ENCODE measurements at regions not wholly inside any gene's neighbourhood (a gene's known extent, or its start where the extent isn't known, plus 50 kb on each side); places are given as distances from the start of the nearest gene placed in this dataset.

DNA sequence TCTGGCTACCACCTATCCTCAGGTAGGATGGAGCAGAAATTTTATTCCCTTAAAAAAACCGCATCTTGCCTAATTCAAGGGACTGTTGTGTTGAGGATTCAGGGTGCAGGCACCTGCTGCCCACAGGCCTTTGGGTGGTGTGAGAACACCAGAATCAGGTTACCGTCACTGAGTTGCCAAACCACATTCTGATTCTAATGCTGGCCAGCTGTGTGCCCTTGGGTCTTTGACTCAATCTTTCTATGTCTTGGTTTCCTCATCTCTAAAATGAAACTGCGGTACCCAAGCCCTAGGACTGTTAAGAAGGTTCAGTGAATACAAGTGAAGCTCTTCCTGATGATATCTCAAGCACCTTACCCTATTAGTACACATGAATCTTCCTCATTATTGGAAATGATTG lies 827.3 kb downstream of the DHX35 start:
- Histone ChIP-seq H3K36me3 (no peaks in the 10 kb centered on the region), H3K27me3 (no peaks in the 10 kb centered on the region), H3K4me3 (no peak overlapping the region), H3K9me3 (no peaks in the 10 kb centered on the region), H3K27ac (no peak overlapping the region), H3K4me1 (no peaks in the 10 kb centered on the region)
- no peak for TF ChIP-seq POLR2AphosphoS5 (IDR thresholded peaks at IDR 0.05)
- TF ChIP-seq, protein P1, sequence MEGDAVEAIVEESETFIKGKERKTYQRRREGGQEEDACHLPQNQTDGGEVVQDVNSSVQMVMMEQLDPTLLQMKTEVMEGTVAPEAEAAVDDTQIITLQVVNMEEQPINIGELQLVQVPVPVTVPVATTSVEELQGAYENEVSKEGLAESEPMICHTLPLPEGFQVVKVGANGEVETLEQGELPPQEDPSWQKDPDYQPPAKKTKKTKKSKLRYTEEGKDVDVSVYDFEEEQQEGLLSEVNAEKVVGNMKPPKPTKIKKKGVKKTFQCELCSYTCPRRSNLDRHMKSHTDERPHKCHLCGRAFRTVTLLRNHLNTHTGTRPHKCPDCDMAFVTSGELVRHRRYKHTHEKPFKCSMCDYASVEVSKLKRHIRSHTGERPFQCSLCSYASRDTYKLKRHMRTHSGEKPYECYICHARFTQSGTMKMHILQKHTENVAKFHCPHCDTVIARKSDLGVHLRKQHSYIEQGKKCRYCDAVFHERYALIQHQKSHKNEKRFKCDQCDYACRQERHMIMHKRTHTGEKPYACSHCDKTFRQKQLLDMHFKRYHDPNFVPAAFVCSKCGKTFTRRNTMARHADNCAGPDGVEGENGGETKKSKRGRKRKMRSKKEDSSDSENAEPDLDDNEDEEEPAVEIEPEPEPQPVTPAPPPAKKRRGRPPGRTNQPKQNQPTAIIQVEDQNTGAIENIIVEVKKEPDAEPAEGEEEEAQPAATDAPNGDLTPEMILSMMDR (IDR thresholded peaks at IDR 0.05), result no peak
- no peak for TF ChIP-seq POLR2A (IDR thresholded peaks at IDR 0.05)
- TF ChIP-seq EP300 (IDR thresholded peaks at IDR 0.05), result no peak
- WGBS, result 86% methylated on average over 3 of the region's 3 CpGs
- DNase-seq (ENCODE audit: low spot score in 2 of 2), result no peak

DNA sequence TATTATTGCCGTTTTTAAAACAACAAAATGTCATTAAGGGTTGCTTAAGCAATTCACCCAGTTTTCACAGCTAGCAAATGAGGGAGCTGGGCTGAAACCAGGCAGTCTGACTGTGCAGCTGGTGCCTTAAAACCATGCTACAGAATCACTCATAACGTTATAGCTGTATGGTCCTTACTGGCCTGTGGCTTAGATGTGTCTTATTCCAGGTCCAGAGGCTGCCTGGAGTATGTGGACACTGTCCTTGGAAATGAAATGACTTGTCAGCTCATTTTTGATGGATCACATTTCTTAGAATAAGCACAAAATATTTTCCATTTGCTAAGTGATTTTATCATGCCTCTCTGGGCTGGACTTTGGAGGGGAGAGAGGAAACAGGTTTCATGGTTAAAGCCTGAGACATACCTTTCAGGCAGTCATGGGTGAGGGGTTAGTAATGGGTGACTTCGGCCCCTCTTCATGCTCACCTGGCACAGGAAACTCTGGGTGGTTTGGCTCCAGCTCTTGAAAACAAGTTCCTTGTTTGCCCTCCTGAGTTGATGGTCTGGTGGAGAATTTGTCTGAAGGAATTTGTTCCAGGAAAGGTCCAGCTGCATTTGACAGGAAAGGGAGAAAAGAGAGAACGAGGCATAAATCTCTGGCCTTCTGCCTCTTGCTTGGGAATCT lies 823.2 kb downstream of the DHX35 start:
- Histone ChIP-seq H3K4me1 (no peaks in the 10 kb centered on the region), H3K27ac (no peak overlapping the region), H3K27me3 (no peaks in the 10 kb centered on the region), H3K36me3 (no peaks in the 10 kb centered on the region), H3K9me3 (no peaks in the 10 kb centered on the region), H3K4me3 (no peak overlapping the region)
- no peak for DNase-seq (ENCODE audit: low spot score in 2 of 2)
- 79% methylated on average over 4 of the region's 4 CpGs for WGBS
- TF ChIP-seq EP300 (IDR thresholded peaks at IDR 0.05) (no peak), POLR2AphosphoS5 (IDR thresholded peaks at IDR 0.05) (no peak), POLR2A (IDR thresholded peaks at IDR 0.05) (no peak)
- TF ChIP-seq, protein P1 (IDR thresholded peaks at IDR 0.05), result no peak

DNA sequence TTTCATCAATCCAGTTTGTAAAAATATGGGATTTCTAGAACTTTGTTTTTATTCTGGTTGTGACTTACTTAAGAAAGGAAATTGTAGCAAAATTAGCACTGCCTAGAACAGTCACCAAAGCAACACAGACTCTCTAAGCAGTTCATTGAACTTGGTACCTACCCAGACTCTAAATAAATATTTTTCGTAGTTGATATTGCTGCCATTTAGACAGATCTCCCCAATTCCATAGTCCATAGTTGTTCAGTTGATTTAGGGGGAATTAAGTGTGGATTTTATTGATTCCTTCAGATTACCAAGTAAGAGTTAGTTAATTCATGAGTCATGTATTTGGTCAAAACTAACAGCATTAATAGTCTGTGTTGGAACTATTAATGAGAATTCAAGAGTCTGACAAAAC lies 822.5 kb downstream of the DHX35 start:
- H3K4me3 ChIP-seq, result no peak overlapping the region
- TF ChIP-seq EP300 (IDR thresholded peaks at IDR 0.05) (no peak), POLR2A (IDR thresholded peaks at IDR 0.05) (no peak), POLR2AphosphoS5 (IDR thresholded peaks at IDR 0.05) (no peak)
- TF ChIP-seq, protein P1 (IDR thresholded peaks at IDR 0.05), result no peak
- no peaks in the 10 kb centered on the region for H3K27me3 ChIP-seq
- H3K27ac ChIP-seq, result no peak overlapping the region
- H3K9me3 ChIP-seq, result no peaks in the 10 kb centered on the region
- H3K4me1 ChIP-seq, result no peaks in the 10 kb centered on the region
- DNase-seq (ENCODE audit: low spot score in 2 of 2), result no peak
- H3K36me3 ChIP-seq, result no peaks in the 10 kb centered on the region
- WGBS, result 97% methylated on average over 1 of the region's 1 CpG

DNA sequence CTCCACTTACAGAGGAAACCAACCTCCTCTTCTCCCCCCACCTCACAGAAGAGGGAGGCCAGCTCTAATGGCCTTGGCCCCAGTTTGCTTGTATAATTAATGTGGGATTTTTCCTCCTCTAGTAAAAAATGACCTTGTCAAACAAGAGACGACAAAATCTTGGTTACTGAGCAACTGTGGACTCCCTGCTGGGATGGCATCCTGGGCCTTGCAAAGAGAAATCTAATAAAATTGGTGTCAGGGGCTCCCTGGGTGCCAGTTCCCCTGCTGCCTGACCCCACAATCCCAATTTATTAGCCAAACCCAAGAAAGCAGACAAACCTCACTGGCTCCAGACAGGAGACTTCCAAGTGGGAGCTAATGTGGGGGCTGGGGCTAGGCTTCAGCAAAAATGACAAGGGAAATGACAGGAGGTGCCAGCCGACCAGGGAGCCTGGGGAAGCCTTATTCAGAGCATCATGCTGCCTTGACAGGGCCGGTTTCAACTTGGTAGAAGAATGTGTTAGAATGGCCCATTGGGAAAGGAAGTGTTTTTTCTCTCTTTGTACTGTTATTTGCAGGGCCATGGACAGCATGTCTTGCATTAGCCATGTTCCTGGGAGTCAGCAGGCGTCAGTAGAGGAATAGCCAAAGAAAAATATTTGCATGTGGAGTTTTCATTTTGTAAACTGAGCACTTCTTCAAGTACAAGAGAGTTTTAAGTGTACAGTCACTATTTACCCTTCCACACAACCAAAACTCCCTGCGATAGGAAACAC lies 816.9 kb downstream of the DHX35 start:
- WGBS, result 69% methylated on average over 5 of the region's 5 CpGs
- no peak for DNase-seq (ENCODE audit: low spot score in 2 of 2)

DNA sequence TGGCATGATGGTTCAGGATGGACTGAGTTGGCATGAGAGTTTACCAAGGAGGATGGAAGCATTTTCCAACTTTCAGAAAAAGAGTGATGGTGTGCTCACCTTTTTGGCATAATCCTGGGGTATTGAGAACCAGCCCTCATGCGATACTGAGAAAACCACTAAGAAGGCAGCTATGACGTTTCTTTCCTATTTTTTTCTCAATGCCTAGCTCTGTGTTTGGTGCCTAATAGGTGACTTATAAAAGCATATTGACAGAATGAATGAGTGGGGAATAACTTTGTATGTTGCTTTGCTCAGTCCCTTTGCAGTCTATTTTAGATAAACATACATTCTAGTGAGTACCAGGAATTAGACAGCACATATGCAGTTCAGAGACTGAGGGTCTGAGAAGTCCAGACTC lies 816.3 kb downstream of the DHX35 start:
- no peaks in the 10 kb centered on the region for H3K36me3 ChIP-seq
- no peak overlapping the region for H3K4me3 ChIP-seq

More for the DNA sequence above, 816.9 kb downstream of the DHX35 start:
- Histone ChIP-seq H3K27ac (no peak overlapping the region), H3K36me3 (no peaks in the 10 kb centered on the region), H3K27me3 (no peaks in the 10 kb centered on the region), H3K4me3 (no peak overlapping the region), H3K4me1 (peaks cover 19% of the 10 kb centered on the region), H3K9me3 (no peaks in the 10 kb centered on the region)
- TF ChIP-seq, protein P1 (IDR thresholded peaks at IDR 0.05), result no peak
- TF ChIP-seq EP300 (IDR thresholded peaks at IDR 0.05) (no peak), POLR2A (IDR thresholded peaks at IDR 0.05) (no peak), POLR2AphosphoS5 (IDR thresholded peaks at IDR 0.05) (no peak)

More for the DNA sequence above, 816.3 kb downstream of the DHX35 start:
- Histone ChIP-seq H3K4me1 (peaks cover 19% of the 10 kb centered on the region), H3K27me3 (no peaks in the 10 kb centered on the region), H3K9me3 (no peaks in the 10 kb centered on the region), H3K27ac (no peak overlapping the region)
- 93% methylated on average over 2 of the region's 2 CpGs for WGBS
- TF ChIP-seq, protein P1 (IDR thresholded peaks at IDR 0.05), result no peak
- TF ChIP-seq POLR2AphosphoS5 (IDR thresholded peaks at IDR 0.05) (no peak), POLR2A (IDR thresholded peaks at IDR 0.05) (no peak), EP300 (IDR thresholded peaks at IDR 0.05) (no peak)
- DNase-seq (ENCODE audit: low spot score in 2 of 2), result no peak
